GM18907 (cell line): ENCODE measurements at regions not wholly inside any gene's neighbourhood (a gene's known extent, or its start where the extent isn't known, plus 50 kb on each side); places are given as distances from the start of the nearest gene placed in this dataset.

Experiments
- ATAC-seq: cut with Tn5 transposase; IDR thresholded peaks from one replicate; pipeline ENCODE4 v1.9.1; 2021; ENCODE audit warnings: mild to moderate bottlenecking, moderate library complexity; ENCODE audit not compliant: unreplicated experiment

DNA sequence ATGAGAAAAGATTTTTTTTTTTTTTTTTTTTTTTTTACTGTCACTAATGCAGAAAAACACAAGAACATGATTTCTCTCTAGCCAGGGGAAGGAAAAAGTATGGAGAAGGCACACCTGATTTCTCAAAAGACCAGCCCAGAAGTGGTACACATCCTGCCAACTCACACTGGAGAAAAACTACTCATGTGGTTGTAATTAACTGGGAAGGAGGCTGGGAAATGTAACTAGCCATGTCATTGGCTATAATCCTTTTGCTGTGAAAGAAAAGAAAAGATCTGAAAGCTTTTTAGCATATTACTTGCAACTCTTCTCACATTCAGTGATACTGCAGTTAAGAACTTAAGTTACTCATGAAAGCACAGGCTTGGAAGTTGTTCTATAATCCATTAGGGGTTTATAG is 195.9 kb upstream of the PMFBP1 start:
- ATAC-seq: no peak

DNA sequence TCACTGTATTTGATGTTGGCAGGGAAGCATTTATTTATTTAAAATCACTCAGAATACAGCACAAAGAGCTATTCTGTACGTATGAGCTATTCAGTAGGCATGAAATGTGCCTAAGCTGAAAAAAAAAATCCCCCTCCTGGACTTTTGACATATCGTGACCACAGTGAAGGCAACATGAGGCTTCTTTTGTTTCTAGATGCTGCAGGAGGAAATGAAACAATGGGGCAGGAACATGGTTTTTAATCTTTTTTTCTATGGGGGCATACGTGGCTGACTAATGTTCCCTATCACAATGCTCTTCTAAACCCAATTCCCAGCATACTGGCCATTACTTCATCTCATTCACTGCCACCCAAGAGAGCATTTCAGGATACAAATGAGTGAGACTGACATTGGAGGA is 191.0 kb upstream of the PMFBP1 start:
- no peak for ATAC-seq

DNA sequence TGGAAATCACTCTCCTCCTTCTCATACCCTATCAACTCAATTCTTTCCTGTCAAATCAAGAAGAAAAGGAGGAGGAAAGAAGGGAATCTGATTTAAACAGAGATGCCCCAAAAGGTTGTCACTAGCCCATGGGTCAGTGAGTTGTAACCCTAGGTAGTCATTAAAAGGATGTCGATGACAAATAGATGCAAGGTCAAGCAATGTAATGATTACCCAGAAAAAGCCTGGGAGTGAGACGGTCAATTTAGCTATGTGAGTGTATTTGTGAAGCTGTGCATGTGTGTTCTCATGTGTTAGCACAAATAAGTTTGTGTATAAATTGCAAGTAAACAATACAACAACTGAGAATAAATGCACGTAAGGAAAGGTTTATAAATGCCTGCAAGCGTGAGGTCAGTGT is 190.5 kb upstream of the PMFBP1 start:
- ATAC-seq: no peak

DNA sequence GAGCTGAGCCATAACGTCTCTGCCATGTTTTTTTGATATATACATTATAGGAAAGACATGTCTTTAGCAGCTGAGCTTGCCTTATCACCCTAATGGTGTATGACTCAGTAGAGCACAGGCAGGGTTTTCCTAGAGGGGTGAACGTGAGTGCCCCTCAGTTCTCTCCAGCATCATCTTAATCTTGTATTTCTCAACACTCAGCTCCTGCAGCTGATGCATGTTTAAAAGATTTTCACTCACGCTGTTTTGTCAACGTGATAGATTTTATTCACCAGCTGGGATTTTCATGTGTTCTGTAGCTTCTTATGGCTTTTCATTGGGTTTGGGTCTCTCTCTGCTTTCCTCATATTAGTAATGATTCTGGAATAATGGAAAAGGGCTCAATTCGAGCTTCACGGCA is 186.0 kb upstream of the PMFBP1 start:
- ATAC-seq: no peak

- ATAC-seq: no peak
Observed at GRCh38 chr16:72355561-72355960, 183.6 kb upstream of the PMFBP1 start.

DNA sequence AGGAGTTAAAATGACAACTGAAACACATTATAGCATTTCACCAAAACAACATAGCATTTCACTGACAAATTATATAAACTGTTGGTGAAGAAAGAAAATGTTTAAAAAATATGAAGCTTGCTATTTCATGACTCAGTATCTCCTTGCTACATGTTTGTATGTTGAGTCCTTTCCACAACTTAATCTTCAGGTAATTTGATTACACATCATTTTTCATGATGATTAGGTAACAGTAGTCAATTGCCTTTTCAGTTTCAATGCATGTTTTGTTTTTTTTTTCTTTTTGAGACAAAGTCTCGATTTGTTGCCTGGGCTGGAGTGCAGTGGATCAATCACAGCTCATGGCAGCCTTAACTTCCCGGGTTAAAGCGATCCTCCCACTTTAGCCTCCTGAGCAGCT is 177.8 kb upstream of the PMFBP1 start:
- ATAC-seq: no peak

GRCh38 chr16:72332926-72333325 is 161.0 kb upstream of the PMFBP1 start:
- ATAC-seq: no peak

- ATAC-seq: no peak
Observed at GRCh38 chr16:72324578-72324977, 152.6 kb upstream of the PMFBP1 start.

DNA sequence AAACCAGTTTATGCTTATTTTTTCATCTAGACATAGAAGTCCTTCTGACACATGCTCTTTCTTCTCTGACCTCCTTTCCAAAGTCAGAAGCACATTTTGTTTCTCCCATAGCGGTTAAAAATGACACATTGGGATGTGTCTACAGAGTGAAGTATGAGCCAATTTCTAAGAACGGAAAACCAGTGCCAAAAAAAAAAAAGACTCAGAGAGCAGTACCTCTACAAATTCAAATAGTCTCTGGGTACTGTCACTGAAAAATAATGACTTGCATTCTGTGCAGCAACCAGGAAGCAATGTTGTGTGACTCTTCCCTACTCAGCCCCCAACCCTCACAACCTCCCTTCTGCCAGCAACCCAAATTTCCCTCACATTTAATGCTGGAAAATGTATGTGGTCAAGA is 145.5 kb upstream of the PMFBP1 start:
- ATAC-seq: no peak

GRCh38 chr16:72313903-72314302 is 141.9 kb upstream of the PMFBP1 start:
- no peak for ATAC-seq

GRCh38 chr16:72312828-72313227 is 140.9 kb upstream of the PMFBP1 start:
- ATAC-seq: no peak

GRCh38 chr16:72311426-72311825 is 139.5 kb upstream of the PMFBP1 start:
- no peak for ATAC-seq

GRCh38 chr16:72309001-72309400 is 137.0 kb upstream of the PMFBP1 start:
- no peak for ATAC-seq

DNA sequence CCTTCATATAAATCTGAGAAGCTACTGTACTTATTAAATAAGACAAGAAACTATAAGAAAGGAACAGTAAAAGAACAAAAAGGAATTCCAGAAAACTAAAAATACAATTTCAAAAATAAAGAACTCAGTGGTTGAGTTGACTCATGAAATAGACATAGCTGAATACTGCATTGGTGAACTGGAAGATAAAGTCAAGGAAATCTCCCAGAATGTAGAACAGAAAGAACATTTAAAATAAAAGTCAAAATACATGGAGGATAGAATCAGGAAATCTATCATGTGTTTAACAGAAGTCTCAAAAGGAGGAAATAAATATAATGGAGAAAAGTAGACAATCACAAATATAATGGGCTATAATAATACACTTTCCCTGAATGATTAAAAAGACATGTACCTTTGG is 136.4 kb upstream of the PMFBP1 start:
- ATAC-seq: no peak

GRCh38 chr16:72302332-72302731 is 130.4 kb upstream of the PMFBP1 start:
- no peak for ATAC-seq

- ATAC-seq: no peak
Observed at GRCh38 chr16:72301523-72302236, 129.7 kb upstream of the PMFBP1 start.

DNA sequence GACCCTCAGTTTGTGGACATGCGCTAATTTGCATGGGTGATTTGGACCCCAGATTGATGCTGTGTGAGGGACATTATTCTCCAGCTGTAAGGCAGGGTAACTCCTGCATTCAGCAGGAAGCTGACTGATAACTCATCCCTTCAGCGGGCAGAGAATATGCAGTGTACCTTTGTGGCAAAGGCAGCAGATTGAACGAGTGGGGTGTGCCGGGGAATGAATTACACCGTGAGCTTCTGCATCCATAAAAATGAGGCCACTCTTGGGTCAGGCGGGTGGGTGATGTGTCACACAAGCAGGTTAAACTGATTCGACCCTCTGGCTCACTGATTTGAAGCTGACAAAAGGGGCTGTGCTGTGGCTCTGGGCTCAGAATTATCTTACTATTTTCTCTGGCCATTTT is 128.9 kb upstream of the PMFBP1 start:
- no peak for ATAC-seq

DNA sequence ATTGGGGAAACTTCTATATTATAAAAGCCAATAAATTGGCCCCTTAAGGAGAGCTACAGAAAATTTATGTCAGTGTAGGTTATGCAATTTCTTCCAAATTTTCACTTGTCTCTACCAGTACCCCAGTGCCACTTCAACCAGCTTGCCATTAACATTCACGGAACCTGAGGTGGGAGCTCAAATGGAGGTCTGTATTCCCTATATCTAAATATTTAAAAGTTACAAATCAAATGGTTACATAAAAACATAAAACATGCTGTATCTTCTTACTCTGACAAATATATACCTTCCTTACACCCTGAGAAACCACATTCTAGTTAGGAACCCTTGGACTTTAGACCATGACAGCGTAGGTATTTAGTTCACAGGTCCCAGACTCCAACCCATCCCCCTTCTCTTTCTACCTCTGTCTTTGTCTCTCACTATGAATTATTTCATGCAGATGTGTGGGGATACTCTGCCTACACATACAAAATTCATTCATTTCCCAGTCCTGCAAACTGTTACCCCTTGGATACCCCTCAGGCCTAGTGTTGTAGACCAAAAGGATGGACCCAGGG is 127.8 kb upstream of the PMFBP1 start:
- ATAC-seq: no peak

- no peak for ATAC-seq
Observed at GRCh38 chr16:72298961-72299360, 127.0 kb upstream of the PMFBP1 start.

GRCh38 chr16:72295914-72296313 is 124.0 kb upstream of the PMFBP1 start:
- no peak for ATAC-seq

- ATAC-seq: no peak
Observed at GRCh38 chr16:72291531-72291981, 119.6 kb upstream of the PMFBP1 start.

DNA sequence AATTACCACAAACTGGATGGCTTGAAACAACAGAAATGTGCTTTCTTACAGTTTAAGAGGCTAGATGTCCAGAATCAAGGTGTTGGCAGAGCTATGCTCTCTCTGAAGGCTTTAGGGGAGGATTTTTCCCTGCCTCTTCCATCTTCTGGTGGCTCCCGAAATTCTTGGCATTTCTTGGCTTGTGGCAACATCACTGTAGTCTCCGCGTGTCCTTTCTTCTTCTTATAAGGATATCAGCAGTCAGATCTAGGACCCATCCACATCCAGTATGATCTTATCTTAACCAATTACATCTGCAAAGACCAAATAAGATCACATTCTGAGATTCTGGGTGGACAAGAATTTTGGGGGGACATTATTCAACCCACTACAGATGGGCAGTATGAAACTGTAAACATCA is 119.2 kb upstream of the PMFBP1 start:
- no peak for ATAC-seq

GRCh38 chr16:72287649-72288048 is 115.7 kb upstream of the PMFBP1 start:
- ATAC-seq: no peak
